HepG2 (cell line): ENCODE measurements at regions not wholly inside any gene's neighbourhood (a gene's known extent, or its start where the extent isn't known, plus 50 kb on each side); places are given as distances from the start of the nearest gene placed in this dataset.

Source experiments
- ARID2 ChIP-seq: sonication (generic); formaldehyde crosslinking; IDR thresholded peaks from 2 replicates; pipeline ENCODE4 v1.8.1; 2022; ENCODE audit warnings: mild to moderate bottlenecking, missing genetic modification reagents, borderline replicate concordance
- ASH2L ChIP-seq: fragments of 300-600, 200-600 bp; sonication (generic); IDR thresholded peaks from 2 replicates; pipeline ENCODE4 v1.7.0; 2017; ENCODE audit warnings: low read depth, mild to moderate bottlenecking, moderate library complexity, mixed read lengths, low read length; ENCODE audit not compliant: insufficient read length
- CBX5 ChIP-seq: sonication (generic); formaldehyde crosslinking; IDR thresholded peaks from 2 replicates; pipeline ENCODE4 v1.4.0; 2020; ENCODE audit warnings: missing genetic modification reagents, borderline replicate concordance
- KMT2B ChIP-seq: IDR thresholded peaks from 2 replicates; pipeline ENCODE4 v1.6.1; 2016; ENCODE audit warnings: missing genetic modification reagents, missing compliant biosample characterization
- RXRA ChIP-seq: sonication (generic); formaldehyde crosslinking; IDR thresholded peaks from 2 replicates; pipeline ENCODE4 v1.5.1; 2020; ENCODE audit warnings: missing genetic modification reagents
- SP140L ChIP-seq: sonication (generic); formaldehyde crosslinking; IDR thresholded peaks from 2 replicates; pipeline ENCODE4 v1.4.0; 2020; ENCODE audit warnings: missing genetic modification reagents, borderline replicate concordance
- SRSF9 ChIP-seq: fragments of 200-400 bp; formaldehyde crosslinking; IDR thresholded peaks from 2 replicates; pipeline ENCODE4 v1.6.1; 2018; ENCODE audit warnings: borderline replicate concordance, mild to moderate bottlenecking, low read depth, low read length; ENCODE audit not compliant: insufficient read depth, poor library complexity, severe bottlenecking
- ZNF550 ChIP-seq: sonication (generic); formaldehyde crosslinking; IDR thresholded peaks from 2 replicates; pipeline ENCODE4 v1.4.0; 2020; ENCODE audit warnings: mild to moderate bottlenecking, missing genetic modification reagents, borderline replicate concordance
- ZNF652 ChIP-seq: IDR thresholded peaks from 2 replicates; pipeline ENCODE4 v1.6.1; 2016; ENCODE audit warnings: low read depth, borderline replicate concordance
- TF ChIP-seq, protein P1 (sequence below): sonication (generic); formaldehyde crosslinking; IDR thresholded peaks from 2 replicates; pipeline ENCODE4 v1.9.0; 2021; ENCODE audit warnings: mild to moderate bottlenecking, missing genetic modification reagents

DNA sequence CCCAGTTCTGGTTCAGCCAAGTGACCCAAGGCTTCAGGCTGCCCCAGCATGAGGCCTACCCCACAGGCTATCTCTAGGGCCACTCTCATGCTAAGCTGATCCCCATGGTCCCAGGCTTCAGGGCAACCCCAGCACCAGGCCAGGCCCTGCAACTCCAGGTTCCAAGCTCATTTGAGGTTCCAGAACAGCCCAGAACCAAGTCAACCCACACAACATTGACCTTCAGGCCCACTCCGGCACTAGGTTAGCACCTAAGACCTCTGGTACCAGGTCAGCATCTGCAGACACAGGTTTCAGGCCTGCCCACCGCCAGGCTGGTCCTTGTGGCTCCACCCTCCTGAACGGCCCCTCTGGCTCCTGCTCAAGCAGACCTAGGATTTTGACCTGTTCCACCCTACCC is 421.2 kb downstream of the CDH11 start (continued):
- TF ChIP-seq, protein P1, sequence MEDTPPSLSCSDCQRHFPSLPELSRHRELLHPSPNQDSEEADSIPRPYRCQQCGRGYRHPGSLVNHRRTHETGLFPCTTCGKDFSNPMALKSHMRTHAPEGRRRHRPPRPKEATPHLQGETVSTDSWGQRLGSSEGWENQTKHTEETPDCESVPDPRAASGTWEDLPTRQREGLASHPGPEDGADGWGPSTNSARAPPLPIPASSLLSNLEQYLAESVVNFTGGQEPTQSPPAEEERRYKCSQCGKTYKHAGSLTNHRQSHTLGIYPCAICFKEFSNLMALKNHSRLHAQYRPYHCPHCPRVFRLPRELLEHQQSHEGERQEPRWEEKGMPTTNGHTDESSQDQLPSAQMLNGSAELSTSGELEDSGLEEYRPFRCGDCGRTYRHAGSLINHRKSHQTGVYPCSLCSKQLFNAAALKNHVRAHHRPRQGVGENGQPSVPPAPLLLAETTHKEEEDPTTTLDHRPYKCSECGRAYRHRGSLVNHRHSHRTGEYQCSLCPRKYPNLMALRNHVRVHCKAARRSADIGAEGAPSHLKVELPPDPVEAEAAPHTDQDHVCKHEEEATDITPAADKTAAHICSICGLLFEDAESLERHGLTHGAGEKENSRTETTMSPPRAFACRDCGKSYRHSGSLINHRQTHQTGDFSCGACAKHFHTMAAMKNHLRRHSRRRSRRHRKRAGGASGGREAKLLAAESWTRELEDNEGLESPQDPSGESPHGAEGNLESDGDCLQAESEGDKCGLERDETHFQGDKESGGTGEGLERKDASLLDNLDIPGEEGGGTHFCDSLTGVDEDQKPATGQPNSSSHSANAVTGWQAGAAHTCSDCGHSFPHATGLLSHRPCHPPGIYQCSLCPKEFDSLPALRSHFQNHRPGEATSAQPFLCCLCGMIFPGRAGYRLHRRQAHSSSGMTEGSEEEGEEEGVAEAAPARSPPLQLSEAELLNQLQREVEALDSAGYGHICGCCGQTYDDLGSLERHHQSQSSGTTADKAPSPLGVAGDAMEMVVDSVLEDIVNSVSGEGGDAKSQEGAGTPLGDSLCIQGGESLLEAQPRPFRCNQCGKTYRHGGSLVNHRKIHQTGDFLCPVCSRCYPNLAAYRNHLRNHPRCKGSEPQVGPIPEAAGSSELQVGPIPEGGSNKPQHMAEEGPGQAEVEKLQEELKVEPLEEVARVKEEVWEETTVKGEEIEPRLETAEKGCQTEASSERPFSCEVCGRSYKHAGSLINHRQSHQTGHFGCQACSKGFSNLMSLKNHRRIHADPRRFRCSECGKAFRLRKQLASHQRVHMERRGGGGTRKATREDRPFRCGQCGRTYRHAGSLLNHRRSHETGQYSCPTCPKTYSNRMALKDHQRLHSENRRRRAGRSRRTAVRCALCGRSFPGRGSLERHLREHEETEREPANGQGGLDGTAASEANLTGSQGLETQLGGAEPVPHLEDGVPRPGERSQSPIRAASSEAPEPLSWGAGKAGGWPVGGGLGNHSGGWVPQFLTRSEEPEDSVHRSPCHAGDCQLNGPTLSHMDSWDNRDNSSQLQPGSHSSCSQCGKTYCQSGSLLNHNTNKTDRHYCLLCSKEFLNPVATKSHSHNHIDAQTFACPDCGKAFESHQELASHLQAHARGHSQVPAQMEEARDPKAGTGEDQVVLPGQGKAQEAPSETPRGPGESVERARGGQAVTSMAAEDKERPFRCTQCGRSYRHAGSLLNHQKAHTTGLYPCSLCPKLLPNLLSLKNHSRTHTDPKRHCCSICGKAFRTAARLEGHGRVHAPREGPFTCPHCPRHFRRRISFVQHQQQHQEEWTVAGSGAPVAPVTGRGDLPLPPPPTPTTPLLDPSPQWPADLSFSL (CRISPR knock-in tag) = no peak
- TF ChIP-seq ASH2L = no peak
- TF ChIP-seq ZNF550 = no peak
- TF ChIP-seq CBX5 (CRISPR knock-in tag) = no peak
- no peak for TF ChIP-seq KMT2B (CRISPR knock-in tag)
- TF ChIP-seq SRSF9 = no peak
- TF ChIP-seq ARID2 (CRISPR knock-in tag) = no peak
- no peak for TF ChIP-seq RXRA (CRISPR knock-in tag)
- TF ChIP-seq SP140L = no peak
- no peak for TF ChIP-seq ZNF652 (CRISPR knock-in tag)
- TF ChIP-seq, all 625 proteins: peak for 0
